ENCODE measurements at regions not wholly inside any gene's neighbourhood (a gene's known extent, or its start where the extent isn't known, plus 50 kb on each side); places are given as distances from the start of the nearest gene placed in this dataset.
A peak's percentile ranks its signal among the peaks of the same experiment; 100 is the strongest.

- TF ChIP-seq IFI16 (CRISPR knock-in tag; IDR thresholded peaks at IDR 0.05) (no peak), TGIF2 (CRISPR knock-in tag; IDR thresholded peaks at IDR 0.05) (no peak), XRCC5 (IDR thresholded peaks at IDR 0.05; ENCODE audit: low read depth, low read length) (no peak), BRD4 (IDR thresholded peaks at IDR 0.05) (no peak), MYNN (IDR thresholded peaks at IDR 0.05) (no peak), MYNN (CRISPR knock-in tag; IDR thresholded peaks at IDR 0.05) (peak; percentile 69; the same call in 1 of the 2 replicates), ZNF175 (CRISPR knock-in tag; IDR thresholded peaks at IDR 0.05; ENCODE audit: low read depth) (no peak), ZBTB1 (CRISPR knock-in tag; IDR thresholded peaks at IDR 0.05; ENCODE audit: borderline replicate concordance, low read depth) (no peak), LCOR (CRISPR knock-in tag; IDR thresholded peaks at IDR 0.05) (no peak), ZBTB8A (IDR thresholded peaks at IDR 0.05; ENCODE audit: partially characterized antibody) (no peak), GTF2F1 (IDR thresholded peaks at IDR 0.05; ENCODE audit: low read depth, low read length) (no peak), HOMEZ (CRISPR knock-in tag; IDR thresholded peaks at IDR 0.05) (no peak), JUND (IDR thresholded peaks at IDR 0.05; ENCODE audit: borderline replicate concordance, low read depth, low read length) (no peak), JUND (tag; IDR thresholded peaks at IDR 0.05; ENCODE audit: borderline replicate concordance, low read depth, low read length) (no peak), MTA1 (IDR thresholded peaks at IDR 0.05; ENCODE audit: borderline replicate concordance) (no peak), KLF13 (tag; IDR thresholded peaks at IDR 0.05; ENCODE audit: borderline replicate concordance, low read depth) (no peak), BRD9 (IDR thresholded peaks at IDR 0.05; ENCODE audit: low read depth, partially characterized antibody) (no peak), NR1H2 (CRISPR knock-in tag; IDR thresholded peaks at IDR 0.05) (no peak), ZNF146 (CRISPR knock-in tag; IDR thresholded peaks at IDR 0.05; ENCODE audit: unreplicated experiment) (no peak), BRCA1 (IDR thresholded peaks at IDR 0.05) (no peak), BRCA1 (CRISPR knock-in tag; IDR thresholded peaks at IDR 0.05) (no peak), KLF1 (tag; IDR thresholded peaks at IDR 0.05) (no peak), ELF2 (CRISPR knock-in tag; IDR thresholded peaks at IDR 0.05) (no peak), ZNF197 (CRISPR knock-in tag; IDR thresholded peaks at IDR 0.05; ENCODE audit: low read depth) (no peak), NCOA6 (IDR thresholded peaks at IDR 0.05) (peak; percentile 79), STAG1 (CRISPR knock-in tag; IDR thresholded peaks at IDR 0.05; ENCODE audit: borderline replicate concordance) (0 out of 2 replicates have a peak, but pooled peaks have one; percentile 29), NKRF (IDR thresholded peaks at IDR 0.05; ENCODE audit: borderline replicate concordance) (no peak), TSC22D4 (tag; IDR thresholded peaks at IDR 0.05) (no peak), CREBBP (IDR thresholded peaks at IDR 0.05; ENCODE audit: low read depth, low read length) (no peak)
These were observed 105.0 kb upstream of the PRB2 start (continued) for GRCh38 chr12:11500188-11500860.

Data from K562 (cell line).